ENCODE measurements at regions not wholly inside any gene's neighbourhood (a gene's known extent, or its start where the extent isn't known, plus 50 kb on each side); places are given as distances from the start of the nearest gene placed in this dataset.
"Not testable (repeated sequence)": the region's sequence is repeated elsewhere in the genome, so short reads cannot be mapped to it uniquely, and the experiment has no call there.

DNA sequence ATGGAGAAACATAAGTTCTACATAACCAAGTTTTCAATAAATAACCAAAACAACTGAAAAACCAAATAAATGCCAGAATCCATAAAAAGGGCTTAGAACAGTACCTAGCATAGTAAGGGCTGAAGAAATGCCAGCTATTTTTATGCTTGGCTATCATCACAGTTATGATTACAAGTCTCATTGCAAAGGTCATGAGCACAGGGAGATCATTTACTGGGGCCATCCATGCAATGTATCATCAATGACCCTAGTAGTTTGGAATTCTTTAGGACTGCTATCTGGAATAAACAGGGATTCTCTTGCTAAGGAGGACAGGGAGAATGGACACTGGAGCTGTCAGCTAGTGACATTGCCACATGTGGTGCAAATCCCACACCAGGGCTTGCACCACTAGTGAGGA, 92.5 kb upstream of the NAP1L1 start:
- DNase-seq: no peak

DNA sequence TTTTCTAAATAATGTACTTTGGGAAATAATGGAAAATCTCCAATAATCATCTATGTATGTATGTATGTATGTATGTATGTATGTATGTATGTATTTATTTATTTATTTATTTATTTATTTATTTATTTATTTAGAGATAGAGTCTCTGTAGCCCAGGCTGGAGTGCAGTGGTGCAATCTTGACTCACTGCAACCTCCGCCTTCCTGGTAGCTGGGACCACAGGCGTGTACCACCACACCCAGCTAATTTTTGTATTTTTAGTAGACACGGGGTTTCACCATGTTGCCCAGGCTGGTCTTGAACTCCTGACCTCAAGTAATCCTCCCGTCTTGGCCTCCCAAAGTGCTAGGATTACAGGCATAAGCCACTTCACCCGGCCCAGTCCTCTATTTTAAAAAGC, 91.5 kb upstream of the NAP1L1 start:
- DNase-seq: not testable (repeated sequence)

DNA sequence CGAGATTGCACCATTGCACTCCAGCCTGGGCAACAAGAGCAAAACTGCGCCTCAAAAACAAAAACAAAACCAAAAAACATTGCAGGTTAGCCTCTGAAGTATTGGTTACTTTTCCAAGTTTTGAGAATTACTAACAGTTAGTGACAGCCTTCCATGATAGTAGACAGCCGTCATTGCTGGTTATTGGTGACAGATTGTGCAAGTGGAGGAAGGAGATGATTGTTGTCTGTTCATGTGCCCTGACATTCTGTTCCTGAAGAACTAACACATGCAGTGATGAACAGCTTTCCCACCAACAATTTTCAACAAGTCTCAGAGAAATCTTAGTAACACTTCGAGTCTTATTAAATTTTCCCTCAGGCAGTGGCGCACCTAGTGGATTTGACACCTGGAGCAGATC, 89.3 kb upstream of the NAP1L1 start:
- no peak for DNase-seq

DNA sequence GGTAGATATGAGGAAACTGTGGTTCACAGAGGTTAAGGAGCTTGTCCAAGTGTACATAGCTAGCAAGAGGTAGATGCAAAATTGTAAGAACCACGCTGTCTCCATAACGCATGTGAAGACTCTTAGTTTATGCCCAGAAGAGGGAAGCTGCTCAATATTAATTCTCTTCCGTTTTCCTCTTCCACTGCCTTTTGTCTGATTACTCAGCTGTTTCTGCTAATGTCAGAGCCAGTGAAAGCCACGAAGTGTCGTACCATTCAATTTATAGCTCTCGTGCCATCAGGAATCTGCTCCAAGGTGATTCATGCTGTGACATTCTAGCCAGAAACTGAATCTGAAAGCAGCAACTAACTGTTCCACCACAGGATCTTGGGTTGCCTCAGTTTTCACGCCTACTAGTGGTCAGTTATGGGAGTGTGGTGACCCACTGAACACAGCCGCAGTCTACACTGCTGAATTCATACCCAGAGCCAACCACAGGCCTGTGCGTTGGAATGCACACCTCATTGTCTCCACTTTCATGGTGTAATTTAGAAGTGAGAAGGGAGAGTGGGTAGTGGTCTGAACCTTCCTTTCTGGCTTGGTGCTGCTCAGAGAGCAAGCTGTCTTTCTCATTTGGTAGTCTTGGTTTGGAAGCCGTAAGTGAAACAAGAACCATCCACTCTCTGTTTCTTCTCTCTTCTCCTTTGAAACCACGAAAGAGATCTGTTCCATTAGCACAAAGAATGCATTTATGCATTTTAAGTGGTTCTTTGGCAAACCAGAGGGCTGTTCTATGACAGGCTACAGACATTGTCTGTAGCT, 74.2 kb upstream of the NAP1L1 start:
- DNase-seq: peak; percentile 93

DNA sequence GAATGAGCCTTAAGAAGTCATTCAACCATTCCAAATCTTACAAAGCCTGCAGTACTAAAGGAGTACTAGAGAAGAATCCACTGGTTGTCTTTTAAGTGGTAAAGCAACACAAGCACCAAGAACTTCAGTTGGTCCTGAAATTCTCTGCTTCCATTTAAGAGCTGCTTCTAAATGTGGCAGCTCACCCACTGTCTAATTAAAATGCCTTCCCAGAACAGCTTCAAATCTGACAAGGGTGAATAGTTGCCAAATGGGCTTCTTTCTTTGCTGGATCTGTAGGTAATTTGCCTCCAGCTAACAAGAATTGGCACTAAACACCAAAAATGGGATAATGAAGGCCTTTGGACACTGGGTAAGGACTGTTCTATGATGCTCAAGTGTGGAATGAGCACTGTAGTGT, 72.2 kb upstream of the NAP1L1 start:
- DNase-seq: no peak

DNA sequence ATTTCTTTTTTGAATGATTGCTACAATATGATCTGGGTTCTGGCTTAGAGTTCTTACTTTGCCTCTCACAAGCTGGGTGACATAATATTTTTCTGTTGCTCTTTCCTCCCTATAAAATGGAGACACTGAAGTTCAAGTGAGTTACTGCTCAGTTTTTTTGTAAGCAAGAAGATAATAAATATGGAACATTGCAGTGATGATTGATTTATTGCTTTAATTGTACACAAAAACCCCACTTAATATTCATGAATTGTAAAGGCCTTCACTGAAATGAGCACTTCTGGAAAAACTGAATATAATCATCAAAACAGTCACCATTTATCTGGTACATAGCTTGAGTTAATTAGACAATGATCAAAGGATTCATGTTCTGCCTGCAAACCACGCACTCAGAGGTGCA, 71.8 kb upstream of the NAP1L1 start:
- no peak for DNase-seq

DNA sequence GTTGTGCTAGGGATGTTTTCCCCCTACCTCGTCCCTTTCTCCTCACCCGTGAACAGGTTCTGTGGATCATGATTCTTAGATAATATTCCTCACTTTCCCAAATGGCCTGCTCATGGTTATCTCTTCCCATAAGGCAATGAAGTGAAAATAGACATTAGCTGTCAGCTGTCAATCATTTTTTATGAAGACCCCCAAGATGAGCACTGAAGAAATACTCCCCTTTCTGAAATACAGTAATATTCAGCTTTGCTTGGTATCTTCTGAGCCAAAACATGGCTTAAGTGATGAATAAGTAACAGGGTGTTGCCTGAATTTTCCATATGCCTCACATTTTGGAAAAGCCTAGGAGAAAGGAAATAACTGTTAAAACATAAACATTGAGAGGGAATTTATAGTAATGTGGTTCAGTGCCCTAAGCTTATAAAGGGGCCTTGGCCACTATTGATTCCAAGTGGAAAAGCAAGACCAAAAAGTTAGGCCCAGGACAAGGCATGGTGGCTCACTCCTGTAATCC, 70.7 kb upstream of the NAP1L1 start:
- DNase-seq: no peak

DNA sequence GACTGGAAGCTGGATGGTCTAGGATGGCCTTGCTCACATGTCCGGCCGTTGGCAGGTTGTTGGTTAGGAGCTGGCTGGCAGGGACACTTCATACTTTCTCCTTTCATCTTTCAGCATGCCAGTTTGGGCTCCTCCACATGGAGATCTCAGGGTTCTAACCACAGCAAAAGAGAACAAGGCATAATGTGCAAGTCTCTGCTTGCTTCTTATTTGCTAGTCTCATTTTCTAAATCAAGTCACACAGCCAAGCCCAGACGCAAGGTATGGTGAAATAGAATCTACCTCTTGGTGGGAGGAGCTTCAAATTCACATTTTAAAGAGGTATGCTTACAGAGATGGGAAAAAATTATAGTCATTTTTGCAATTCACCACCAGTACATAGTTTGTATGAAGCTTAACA, 69.1 kb upstream of the NAP1L1 start:
- DNase-seq: no peak

DNA sequence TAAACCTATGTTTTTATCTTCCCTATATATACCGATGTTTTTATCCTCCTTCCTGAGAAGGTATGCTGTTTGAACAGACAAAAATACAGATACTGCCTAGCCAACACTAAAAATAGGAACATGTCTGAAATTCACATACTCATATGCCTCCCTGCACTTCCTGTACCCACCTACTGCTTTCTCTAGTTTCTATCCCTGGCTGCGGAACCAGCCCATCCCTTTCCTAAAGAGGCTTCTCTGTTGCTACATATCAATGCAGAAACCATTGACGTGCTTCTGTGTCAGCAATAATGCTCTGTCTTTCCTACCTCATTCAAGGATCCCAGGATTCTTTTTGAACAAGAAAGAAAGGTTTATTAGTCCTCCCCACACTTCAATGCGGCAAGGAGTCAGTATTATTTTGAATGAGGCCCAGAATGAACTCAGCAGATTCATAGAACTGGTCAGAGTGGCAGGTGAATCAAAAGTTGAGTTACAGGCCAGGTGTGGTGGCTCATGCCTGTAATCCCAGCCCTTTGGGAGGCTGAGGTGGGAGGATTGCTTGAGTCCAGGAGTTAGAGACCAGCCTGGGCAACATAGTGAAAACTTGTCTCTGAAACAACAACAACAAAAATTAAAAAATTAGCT, 67.8 kb upstream of the NAP1L1 start:
- DNase-seq: peak; percentile 23

DNA sequence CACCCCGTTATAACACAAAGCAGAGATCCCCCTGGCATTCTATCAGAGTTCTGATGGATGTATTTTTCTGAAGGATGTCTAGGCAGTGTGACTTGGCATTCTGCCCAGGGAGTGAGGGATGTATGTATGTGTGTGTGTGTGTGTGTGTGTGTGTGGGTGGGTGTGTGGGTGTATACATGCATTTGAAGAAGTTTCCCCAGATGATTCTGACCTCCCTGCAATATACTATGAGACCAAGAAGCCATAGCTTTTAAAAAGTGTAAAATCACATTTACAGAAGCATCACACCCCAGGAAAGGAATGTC, 59.7 kb upstream of the NAP1L1 start:
- DNase-seq: no peak

DNA sequence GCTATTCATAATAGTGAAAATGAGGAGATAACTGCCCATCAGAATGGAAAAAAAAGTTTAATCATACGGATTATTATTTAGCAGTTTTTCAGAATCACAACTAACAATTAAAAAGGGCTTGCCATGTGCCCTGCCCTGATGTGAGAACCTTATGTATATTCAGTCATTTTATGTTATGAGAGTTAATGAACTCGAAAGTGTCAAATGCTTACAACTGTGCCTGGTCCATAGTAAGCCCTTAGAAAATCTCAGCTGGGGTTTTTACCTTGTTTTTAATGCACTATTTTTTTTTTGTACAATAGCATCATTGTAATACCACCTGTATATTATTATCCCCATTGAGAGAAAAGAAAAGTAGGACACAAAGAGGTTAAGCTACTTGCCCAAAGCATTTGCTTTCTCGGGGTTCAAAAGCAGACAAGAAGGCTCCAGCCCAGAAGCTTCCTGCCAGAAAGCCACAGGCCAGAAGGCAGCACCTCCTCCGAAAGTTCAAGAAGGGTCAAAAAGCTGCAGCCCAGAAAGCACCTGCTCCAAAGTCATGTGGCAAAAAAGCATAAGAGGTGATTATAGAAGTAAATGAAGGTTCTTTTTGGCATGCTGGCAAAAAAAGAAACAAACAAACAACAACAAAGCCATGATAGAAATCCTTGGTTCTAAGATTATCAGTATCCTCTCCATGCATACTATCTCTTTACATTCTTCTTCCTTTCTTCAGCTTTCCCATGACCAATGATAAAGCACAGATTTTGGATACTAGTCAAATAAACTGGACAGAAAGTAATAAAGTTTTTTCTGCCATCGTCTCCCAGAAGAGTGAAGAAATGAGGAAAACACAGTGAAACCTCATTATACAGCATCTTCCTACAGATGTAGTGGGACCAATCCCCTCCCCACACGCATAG, 59.1 kb upstream of the NAP1L1 start:
- DNase-seq: peak; percentile 15

DNA sequence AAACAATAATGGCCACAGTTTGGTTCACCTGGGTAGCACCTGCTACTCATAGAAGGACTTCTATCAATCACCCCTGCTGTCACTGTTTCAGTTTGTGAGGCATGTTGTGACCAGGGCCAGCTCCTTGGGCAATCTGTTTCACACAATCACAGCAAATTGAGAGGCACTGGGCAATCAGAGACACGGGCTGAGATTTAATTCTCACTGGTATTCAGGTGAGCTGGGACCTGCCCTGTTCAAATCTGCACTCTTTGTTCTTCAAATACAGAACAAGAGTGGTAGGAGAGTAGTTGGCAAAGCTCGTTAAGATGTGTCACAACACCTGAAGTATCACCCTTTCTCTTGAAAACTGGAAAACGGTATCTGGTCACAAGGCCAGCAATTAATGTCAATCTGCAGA, 57.8 kb upstream of the NAP1L1 start:
- no peak for DNase-seq

DNA sequence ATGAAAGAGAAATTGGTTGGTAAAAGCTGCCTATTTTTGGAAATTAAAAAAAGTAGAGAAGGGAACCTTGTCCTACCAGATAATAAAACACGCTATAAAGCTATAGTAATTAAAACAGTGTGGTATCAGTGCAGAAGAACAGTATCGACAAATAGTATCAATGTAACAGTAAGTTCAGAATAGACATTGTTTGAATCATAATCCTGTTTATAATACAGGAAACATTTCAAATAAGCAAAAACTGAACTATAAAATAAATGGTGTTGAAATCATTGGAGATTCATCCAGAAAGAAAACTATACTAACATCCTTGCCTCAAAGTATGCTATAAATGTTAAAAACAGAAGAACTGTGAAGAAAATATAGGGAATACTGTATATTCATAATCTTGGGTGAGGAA, 54.2 kb upstream of the NAP1L1 start:
- DNase-seq: no peak

DNA sequence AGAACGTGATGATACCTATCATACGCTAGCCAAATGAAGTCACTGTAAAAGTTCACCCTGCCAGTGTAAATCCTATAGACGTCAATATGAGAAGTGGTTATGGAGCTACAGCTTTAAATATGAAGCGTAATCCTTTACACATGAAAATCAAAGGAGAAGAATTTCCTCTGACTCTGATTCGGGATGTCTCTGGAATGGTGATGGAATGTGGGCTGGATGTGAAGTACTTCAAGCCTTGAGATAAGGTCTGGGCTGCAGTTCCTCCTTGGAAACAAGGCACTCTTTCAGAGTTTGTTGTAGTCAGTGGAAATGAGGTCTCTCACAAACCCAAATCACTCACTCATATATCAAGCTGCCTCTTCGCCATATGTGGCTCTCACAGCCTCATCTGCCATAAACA, 53.1 kb upstream of the NAP1L1 start:
- DNase-seq: no peak

DNA sequence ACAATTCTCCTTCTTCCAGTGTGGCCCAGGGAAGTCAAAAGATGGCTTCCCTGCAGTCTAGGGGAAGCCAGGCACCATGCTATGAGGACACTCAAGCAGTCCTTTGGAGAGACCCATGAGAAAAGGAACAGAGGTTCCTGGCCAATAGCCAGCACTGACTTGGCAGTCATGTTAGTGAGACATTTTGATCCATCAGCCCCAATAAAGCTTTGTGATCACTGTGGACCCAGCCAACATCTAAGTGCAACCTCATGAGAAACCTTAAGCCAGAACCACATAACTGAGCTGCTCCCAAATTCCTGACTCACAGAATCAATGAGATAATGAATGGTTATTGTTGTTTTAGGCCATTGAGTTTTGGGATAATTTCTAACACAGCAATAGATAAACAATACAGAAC, 51.0 kb upstream of the NAP1L1 start:
- DNase-seq: no peak
